Spleen (tissue), 7 donors: ENCODE measurements at regions not wholly inside any gene's neighbourhood (a gene's known extent, or its start where the extent isn't known, plus 50 kb on each side); places are given as distances from the start of the nearest gene placed in this dataset.

ENCODE experiments used
- POLR2A ChIP-seq, 3 donors: fragments of 450-650 bp; IDR thresholded peaks; one replicate each; pipeline ENCODE4 v1.5.1; 2017; ENCODE audit warnings: antibody characterized with exemption in 3 of 3, mild to moderate bottlenecking in 1 of 3
- TF ChIP-seq, protein P1 (sequence below), 11 experiments: fragments of 200-600 bp in 7 of 11; fragments of 450-650 bp in 4 of 11; sonication (generic) in 4 of 11; IDR thresholded peaks in 8 of 11; conservative IDR thresholded peaks in 3 of 11; 1 replicate in 7 of 11; 2 replicates in 4 of 11; pipeline versions ENCODE4 v1.4.0 to v1.8.0; 2016 to 2021; ENCODE audit warnings: antibody characterized with exemption in 11 of 11, inconsistent platforms in 4 of 11, mild to moderate bottlenecking in 1 of 11
- donor health status: DM: no; HTN: no; CAD: no; lungs with moderate emphysema.
- donor health status: DM: no; HTN: no; CAD: no.
- donor health status: DM: no; HTN: no; CAD: no.

DNA sequence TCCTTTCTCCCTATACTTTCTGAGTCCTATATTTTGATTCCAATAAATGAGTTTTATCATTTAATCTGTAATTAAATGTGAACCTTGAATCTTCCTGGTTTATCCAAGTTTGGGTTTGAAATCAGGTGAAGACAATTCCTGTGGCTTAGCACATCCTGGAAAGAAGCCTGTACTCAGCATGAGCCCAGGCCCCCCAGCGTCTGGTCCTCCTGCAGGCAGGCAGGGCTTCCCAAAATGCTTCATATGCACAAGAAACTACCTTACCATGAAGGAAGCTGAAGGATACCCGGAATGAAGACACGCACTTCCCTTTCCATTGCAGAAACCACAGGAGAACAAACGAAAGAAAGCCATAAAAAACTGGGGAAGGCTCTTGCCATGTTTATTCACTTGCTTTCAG is 157.4 kb upstream of the PDE10A start:
- TF ChIP-seq, protein P1, sequence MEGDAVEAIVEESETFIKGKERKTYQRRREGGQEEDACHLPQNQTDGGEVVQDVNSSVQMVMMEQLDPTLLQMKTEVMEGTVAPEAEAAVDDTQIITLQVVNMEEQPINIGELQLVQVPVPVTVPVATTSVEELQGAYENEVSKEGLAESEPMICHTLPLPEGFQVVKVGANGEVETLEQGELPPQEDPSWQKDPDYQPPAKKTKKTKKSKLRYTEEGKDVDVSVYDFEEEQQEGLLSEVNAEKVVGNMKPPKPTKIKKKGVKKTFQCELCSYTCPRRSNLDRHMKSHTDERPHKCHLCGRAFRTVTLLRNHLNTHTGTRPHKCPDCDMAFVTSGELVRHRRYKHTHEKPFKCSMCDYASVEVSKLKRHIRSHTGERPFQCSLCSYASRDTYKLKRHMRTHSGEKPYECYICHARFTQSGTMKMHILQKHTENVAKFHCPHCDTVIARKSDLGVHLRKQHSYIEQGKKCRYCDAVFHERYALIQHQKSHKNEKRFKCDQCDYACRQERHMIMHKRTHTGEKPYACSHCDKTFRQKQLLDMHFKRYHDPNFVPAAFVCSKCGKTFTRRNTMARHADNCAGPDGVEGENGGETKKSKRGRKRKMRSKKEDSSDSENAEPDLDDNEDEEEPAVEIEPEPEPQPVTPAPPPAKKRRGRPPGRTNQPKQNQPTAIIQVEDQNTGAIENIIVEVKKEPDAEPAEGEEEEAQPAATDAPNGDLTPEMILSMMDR (IDR thresholded peaks at IDR 0.05 in 8 of 11, conservative IDR thresholded peaks at IDR 0.05 in 3 of 11): no peak
- TF ChIP-seq POLR2A (IDR thresholded peaks at IDR 0.05): no peak
